ENCODE measurements at regions not wholly inside any gene's neighbourhood (a gene's known extent, or its start where the extent isn't known, plus 50 kb on each side); places are given as distances from the start of the nearest gene placed in this dataset.

DNA sequence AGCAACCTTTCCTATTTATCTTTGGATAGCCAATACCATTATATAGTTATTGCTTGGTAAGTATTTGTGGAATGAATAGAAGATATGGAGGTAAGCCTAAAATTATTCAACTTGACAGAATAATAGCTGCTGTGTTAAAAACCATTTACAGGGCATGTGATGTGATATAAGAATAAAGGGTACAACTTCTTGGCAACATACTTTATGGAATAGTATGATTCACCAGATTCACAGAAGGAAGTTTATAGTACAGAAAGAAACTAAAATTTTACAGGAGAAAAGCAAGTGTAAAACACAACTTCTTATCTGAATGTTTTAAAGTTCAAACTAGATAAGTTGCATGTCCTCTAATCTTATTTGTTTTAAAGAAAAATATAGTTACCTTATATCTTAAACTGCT is 186.4 kb upstream of the ZRANB2 start:
- DNase-seq (ENCODE audit: low read depth), result no peak

DNA sequence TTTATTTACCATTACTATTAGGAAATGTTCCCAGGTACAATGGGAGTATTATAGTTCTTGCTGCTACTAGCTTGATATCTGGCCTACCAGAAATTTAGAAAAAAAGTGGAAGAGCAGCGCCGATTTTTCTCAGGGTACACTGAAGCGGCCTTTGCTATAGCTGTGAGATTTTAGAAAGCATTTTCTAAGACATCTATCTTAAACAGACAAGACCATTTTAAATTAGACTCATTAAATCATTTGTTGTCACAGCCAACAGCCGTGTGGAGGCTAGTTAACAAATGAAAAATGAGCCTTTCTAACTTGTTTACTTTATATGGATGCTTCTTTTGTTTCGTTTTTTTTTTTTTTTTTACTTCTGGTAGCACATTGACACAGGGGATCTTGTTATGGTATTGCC is 183.2 kb upstream of the ZRANB2 start:
- no peak for DNase-seq (ENCODE audit: low read depth)

DNA sequence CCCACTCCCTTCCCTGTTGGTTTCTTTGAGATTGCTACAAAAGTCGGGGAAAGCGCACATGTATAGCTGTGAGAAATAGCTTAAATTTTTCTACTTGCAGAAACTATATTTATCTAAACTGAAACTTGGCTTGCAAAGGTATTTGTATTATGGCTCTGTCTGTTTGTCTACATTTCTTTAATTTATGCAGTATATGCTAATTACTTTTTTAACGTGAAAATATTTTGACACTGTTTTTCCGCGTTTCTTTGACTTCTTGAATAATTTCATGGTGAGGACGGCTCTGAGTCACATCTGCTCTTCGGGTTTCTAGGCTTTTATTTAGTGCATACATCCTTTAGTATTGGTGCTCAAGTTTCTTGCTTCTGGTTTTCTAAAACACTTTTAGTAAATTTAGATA is 182.1 kb upstream of the ZRANB2 start:
- no peak for DNase-seq (ENCODE audit: low read depth)

DNA sequence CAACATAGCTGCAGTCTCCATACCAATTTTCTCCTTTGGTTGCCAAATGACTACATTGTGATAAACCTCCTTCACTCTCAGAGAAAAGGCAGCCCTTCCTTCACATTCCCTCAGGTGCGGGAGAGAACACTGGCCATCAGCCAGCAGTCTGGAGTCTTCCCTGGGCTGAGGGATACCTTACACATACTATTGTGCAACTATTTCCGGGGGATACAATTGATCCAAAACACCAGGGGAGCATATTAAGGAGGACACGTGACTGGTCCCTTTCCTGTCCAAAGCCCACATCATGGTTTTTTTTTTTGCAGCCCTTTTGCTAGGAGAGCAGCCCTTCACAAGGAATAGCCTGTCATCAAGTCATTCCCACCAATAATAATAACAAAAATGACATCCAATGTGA is 172.1 kb upstream of the ZRANB2 start:
- DNase-seq (ENCODE audit: low read depth), result no peak

DNA sequence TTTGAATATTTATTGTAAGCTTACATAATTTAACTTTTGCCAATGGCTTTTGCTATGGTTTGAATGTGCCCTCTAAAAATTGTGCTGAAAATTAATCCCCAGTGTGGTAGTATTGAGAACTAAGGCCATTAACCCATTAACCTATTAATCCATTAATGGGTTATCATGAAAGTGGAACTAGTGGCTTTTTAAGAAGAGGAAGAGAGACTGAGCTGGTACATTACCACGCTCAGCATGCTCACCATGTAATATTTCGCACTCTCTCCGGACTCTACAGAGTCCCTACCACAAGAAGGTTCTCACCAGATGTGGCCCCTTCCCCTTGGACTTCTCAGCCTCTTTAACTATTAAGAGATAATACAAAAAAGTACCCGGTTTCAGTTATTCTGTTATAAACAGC is 164.4 kb upstream of the ZRANB2 start:
- DNase-seq (ENCODE audit: low read depth), result no peak

DNA sequence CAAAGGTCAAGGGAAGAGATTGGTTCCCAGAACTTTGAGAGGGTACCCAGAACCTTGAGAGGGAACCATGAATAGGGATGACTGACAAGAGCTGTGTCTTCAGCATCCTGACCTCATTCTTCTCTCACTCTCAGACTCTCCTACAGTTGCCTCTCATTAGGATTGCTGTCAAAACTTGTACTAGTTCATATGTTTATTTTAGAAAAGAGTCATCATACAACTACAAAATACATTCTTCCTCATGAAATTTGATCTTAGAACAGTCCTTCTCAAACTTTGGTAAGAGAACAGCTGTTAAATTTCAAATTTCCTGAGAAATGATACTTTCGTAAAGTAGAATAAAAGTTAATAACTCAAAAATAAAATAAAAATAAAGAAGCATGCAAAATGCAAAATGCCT is 161.4 kb upstream of the ZRANB2 start:
- no peak for DNase-seq (ENCODE audit: low read depth)

DNA sequence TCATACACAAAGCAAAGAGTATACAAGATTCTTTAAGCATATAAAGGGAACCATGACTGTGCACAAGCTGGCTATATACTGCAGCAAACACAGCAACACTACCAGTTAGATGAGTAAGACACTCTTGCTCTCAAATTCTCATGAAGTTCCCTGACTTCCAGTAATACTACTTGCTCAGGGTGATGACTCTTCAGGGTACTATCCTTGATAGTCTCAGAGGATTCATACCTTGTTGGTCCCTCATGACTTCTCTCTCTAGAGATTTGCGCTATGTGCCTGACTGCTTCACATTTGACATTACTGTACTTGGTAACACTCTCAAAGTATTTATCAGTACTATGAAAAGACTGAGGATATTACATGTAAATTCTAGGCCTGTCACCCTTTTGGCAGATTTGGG is 159.8 kb upstream of the ZRANB2 start:
- DNase-seq (ENCODE audit: low read depth), result no peak

DNA sequence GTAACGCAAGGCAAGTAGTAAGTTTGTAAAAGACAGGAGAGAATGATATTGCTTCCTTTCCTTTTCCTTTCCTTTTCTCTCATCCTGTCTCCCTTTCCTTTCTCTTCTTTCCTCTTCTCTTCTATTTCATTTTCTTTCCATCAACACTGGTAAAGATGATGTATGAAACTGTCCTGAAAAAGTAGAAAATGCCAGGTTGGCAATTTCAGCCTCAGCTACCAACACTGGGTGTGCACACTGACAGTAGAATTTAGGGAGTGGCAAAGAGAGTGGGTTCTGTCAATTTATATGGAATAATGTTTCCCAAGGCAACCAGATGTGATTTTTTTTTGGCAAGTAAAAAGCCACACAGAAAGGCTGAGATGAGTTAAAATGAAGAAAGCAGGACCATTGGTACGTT is 155.7 kb upstream of the ZRANB2 start:
- no peak for DNase-seq (ENCODE audit: low read depth)

DNA sequence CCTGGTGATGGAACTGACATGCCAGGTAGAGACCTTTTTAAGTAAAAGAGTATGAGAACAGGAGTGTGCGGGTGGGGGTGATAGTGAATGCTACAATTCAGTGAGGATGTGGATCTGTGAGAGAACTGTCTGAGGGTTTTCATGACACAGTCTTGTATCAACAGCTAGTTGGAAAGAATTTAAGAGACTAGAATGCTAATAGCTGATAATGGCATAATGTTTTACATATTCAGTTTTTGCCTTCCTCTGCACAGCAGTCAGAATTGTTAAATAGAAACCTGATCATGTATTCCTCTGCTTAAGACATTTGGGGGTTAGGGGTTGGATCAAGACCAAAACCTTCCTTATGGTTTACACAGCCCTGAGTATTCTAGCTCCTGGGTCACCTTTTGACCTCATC is 152.8 kb upstream of the ZRANB2 start:
- no peak for DNase-seq (ENCODE audit: low read depth)

DNA sequence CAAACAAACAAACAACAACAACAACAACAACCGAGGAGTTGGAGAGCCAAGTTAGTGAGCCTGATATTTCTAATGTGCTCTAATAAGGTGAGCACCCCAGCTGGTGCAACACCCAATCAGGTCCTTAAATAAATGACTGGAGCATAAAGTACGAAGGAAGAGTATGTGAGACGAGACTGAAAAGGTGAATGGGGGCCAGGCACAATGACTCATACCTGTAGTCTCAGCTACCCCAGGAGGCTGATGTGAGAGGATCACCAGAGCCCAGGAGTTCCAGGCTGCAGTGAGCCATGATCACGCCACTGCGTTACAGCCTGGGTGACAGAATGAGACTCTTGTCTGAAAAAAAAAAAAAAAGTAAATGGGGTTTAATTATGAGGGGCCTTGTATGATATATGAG is 152.0 kb upstream of the ZRANB2 start:
- no peak for DNase-seq (ENCODE audit: low read depth)

DNA sequence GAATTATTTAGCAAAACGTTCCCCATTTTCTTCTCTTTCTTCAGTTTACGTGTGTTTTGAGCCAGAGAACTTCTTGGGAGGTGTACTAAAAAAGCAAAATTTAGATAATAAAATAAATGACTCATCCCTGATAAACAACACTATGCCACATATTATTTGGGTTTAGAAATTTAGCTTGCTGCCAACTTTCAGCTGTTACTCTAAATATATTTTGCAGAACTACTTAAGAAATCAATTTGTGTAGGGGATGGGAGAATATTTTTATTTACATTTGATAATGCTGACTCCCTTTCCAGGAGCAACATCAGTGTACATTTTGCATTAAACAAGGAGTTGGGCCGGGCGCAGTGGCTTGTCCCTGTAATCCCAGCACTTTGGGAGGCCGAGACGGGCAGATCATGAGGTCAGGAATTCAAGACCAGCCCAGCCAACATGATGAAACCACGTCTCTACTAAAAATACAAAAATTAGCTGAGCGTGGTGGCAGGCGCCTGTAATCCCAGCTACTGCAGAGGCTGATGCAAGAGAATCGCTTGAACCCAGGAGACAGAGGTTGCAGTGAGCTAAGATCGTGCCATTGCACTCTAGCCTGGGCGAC is 151.4 kb upstream of the ZRANB2 start:
- DNase-seq (ENCODE audit: low read depth), result no peak

DNA sequence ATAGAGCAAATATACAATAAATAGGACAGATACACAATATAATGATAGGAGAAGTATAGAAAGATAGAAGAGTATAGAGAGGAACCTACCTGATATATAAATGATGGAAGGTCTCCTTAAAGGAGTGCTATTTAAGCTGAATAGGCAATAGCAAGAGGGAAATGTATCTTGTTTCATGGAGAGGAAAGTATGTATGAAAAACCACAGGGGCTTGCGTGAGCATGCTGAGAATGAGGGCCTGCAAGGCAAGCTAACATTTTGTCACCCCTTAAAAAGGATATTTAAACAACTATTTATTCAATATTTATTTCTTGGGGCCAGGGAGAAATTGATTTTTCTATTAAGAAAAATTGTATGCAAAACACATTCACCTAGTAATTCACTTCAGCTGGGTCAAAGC is 150.9 kb upstream of the ZRANB2 start:
- DNase-seq (ENCODE audit: low read depth), result peak; percentile 2

DNA sequence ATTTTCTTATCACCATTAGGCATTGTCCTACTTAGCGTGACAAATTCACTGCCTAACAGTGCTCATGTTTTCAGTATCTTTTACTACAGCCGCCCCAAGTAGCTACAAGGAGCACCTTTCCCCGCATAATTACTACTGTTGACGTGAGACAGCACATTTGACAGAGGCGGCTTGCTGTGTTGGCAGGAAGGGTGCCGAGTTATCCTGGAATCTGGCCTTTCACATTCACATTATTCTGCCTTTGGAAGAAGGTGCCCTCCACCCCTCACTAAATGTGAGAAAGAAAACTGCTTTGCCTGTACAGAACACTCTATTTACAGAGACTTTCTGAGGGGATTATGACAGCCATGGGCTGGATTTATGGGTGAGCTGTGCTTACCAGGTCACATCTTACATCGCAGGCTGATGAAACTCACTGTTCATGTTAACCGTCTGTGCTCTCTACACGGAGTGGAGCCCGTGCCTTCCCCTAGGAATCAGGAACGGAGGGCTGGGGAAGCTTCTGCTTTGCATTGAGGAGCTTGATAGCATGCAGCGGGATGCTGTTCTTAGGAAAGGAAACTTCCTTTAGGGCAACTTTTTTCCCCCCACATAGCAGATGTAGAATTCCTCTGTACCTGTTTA is 148.0 kb upstream of the ZRANB2 start:
- no peak for DNase-seq (ENCODE audit: low read depth)

DNA sequence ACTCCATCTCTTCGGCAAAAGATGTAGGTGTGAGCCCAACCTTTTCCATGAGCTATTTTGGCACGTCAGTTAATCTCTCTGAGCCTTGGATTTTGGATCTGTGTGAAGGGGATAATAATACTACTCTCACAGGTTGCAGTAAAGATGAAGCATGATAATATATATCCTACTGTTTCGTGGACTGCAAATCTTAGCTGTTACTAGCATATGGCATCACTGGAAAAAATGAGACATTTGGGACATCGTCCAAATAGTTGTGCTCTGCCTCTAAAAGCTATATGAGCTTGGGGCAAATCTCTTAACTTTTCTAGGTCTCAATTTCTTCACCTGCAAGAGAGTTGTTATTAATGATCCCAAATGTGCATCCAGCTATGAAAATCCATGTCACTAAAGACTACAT is 147.4 kb upstream of the ZRANB2 start:
- no peak for DNase-seq (ENCODE audit: low read depth)

DNA sequence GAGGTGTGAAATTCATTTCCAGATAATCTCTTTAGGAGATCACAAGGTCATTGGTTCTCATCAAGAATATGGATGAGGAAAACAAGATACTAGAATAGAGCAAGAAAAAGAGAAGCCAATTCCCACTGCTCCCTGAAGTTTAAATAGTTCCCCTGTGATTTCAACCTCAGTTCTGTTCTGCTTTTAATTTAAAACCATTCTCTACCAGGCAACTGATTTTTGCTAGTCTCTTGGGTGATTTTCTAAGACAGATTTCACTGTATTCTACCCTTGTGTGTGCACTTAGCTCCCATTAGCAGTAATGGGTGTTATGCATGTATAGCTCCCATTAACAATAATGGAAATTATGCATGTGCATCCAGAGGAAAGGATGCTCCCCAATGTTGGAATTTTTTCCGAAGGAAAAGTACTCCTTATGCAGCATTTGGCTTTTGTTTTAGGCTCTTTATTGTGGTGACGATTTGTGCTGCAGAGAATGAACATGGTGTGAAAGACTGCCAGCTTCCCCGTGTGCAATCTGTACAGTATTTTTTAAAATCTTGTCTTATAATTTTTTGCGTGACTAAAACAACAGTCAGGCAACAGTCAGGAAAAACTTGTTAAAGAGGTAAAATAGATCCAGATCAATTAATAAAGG is 144.0 kb upstream of the ZRANB2 start:
- DNase-seq (ENCODE audit: low read depth), result no peak

DNA sequence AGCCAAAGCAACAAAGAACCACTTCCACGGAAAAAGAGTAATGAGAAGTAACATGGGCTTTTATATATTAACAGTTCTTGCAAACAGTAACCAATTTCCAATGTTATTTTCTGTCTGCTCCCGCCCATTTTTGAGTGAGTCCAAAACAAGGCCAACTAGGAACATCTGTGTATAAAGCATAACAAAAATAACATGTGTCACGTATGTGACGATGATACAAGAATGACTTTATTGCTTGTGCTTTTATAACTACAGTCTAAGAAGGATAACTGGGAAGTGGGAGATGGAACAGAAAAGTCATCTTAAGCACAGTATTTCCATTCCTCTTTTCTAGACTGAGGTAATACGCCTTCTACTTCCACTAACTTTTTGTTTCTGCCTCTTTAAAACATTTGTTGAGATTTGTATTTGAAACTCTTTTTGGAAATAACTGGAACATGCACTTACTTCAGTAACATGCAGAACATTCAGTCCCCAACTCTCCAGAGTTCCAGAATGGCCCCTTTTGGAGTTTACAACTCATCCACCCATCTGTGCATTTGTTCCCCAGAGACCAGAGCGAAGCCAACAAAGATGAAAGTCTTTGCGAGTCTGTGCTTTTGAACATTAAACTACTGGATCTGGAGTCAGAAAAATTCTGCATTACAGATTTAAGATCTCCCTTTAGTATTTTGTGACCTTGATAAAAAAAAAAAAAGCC is 143.0 kb upstream of the ZRANB2 start:
- no peak for DNase-seq (ENCODE audit: low read depth)

DNA sequence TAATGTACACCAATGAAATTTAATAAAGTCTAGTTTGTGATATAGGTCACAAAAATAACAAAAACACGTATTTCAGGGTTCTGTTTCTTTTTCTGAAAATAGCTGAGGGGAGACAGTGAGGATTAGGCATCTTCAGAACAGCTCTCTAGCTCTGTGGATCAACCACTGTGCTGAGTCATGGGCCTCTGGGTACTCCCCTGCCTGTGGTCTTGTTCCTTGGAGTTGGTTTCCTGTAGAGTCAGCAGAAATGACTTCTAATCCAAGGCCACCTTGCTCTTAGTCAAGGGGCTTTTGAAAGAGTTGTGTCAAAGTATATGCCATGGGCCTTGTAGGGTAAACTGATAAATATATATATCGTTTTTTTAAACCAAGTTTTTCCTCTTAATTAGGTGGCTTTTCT is 141.8 kb upstream of the ZRANB2 start:
- DNase-seq (ENCODE audit: low read depth), result peak; percentile 14

DNA sequence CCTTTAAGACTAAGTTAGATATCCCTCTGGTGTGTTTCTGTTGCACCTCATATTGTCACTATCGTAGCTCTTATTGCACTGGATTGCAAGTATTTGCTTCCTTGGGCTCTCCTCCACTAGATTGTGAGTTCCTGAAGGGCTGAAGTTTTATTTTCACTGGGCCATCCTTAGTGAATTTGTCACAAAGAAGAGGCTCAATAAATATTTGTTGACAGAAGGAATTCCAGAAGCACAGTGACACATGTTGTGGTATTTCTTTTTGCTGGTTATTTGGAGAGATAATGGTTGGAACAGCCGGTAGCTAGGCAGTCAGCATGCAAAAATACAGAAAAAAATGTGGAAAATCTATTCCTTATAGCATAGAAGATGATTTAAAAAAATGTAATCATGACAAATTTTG is 129.9 kb upstream of the ZRANB2 start:
- DNase-seq (ENCODE audit: low read depth), result no peak

DNA sequence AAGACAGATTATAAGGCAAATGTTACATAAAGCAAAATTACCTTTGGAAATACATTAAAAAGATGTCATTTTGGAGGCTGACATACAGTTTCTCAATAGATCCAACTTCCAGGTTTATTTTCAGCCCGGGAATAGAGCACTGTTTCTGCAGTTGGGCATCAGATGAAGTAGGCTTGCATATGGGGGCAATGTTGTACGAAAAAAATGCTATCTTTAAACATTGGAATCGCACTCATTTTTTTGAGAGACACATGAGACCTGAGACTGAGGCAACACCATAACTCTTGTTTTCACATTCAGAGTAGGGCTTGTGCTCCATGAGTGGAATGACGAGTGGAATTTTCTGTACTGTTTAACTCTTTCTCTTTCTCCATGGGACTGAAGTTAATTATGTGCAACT is 122.4 kb upstream of the ZRANB2 start:
- no peak for DNase-seq (ENCODE audit: low read depth)

DNA sequence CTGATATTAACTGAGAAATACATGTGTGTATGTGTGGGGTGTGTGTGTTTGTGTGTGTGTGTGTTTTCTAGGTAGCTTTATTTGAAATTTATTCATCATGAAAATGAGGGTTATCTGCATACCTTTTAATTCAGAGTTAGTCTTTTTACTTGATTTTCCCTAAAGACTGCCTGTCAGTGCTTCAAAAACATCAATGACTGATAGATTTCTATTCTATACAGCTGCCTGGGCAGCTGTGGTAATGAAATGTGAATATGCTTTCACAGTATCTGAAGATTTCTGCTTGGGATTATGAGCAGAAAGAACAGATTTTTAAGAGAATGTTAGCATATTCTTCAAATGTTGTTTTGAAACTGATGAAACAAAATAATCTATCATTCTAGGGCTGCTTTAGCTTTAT is 119.7 kb upstream of the ZRANB2 start:
- DNase-seq (ENCODE audit: low read depth), result no peak

DNA sequence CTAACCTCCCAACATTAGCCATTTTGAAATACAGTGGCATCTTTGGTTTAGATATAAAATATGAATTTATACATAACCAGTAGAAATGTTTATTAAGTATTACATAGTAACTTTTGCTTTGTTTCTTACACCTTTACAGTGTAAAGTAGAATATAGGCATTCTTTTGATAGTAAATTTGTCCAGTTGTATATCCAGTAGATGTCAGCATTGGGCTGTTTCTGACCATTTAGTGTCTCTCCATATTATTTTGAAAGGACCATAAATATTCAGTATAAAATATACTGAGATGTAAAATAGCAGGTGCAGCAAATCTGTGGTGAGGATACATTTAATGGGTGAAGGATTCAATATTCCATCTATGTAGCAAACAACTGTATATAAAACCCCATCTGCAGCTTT is 115.8 kb upstream of the ZRANB2 start:
- peak; percentile 30 for DNase-seq (ENCODE audit: low read depth)

DNA sequence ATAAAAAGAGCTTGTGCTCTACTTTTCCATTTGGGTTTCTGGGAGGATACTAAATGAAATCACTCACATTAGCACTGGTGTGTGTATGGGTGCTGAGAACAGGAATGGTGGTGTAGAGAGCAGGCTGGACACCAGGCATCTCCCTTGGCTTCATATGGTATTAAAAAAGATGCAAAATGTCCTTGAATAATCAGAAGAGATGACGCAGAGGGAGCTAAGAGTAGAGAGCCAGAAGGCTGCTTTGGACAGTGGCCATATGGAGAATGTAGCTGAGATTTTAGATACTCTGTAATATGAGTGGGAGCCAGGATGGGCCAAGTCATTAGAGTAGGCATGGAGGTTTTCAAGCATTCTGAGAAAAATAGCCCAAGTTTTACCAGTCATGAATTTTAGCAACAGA is 112.3 kb upstream of the ZRANB2 start:
- DNase-seq (ENCODE audit: low read depth), result peak; percentile 3

DNA sequence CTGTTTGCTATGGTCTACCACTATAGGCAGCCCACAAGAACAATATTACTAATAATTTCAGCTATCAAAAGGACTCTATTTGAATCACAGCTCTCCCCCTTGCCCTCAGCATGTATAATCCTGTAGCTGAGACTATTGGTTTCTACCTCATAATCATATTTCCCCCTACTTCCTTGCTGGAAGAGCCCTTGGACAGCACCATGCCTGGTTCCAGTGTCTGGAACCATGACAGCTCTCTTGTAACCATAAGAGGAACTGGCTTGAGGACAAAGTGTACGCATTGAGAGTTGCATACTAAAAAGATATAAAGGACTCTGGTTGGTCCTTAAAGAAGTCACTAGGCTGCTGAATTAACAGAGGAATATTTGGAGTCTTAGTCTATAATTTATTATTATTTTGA is 110.7 kb upstream of the ZRANB2 start:
- DNase-seq (ENCODE audit: low read depth), result no peak
